Central memory CD4-positive, alpha-beta T cell (primary cell): ENCODE measurements at regions not wholly inside any gene's neighbourhood (a gene's known extent, or its start where the extent isn't known, plus 50 kb on each side); places are given as distances from the start of the nearest gene placed in this dataset.
"Not testable (repeated sequence)": the region's sequence is repeated elsewhere in the genome, so short reads cannot be mapped to it uniquely, and the experiment has no call there.

Experiments
- DNase-seq: peaks from one replicate; pipeline ENCODE4 v3.0.0; 2022

- DNase-seq, result no peak
Observed at GRCh38 chr2:82259551-82259950, 1955.0 kb upstream of the LRRTM1 start.

GRCh38 chr2:82257796-82258555, 1953.4 kb upstream of the LRRTM1 start:
- DNase-seq, result no peak

GRCh38 chr2:82256983-82257632, 1952.6 kb upstream of the LRRTM1 start:
- DNase-seq, result no peak

GRCh38 chr2:82256288-82256687, 1951.7 kb upstream of the LRRTM1 start:
- DNase-seq, result no peak

GRCh38 chr2:82254728-82255127, 1950.2 kb upstream of the LRRTM1 start:
- DNase-seq, result no peak

- DNase-seq, result no peak
Observed at GRCh38 chr2:82246220-82246775, 1941.7 kb upstream of the LRRTM1 start.

GRCh38 chr2:82239176-82239575, 1934.6 kb upstream of the LRRTM1 start:
- DNase-seq, result no peak

GRCh38 chr2:82237994-82238662, 1933.6 kb upstream of the LRRTM1 start:
- DNase-seq, result no peak

- no peak for DNase-seq
Observed at GRCh38 chr2:82234283-82234874, 1929.8 kb upstream of the LRRTM1 start.

GRCh38 chr2:82233806-82234205, 1929.3 kb upstream of the LRRTM1 start:
- no peak for DNase-seq

- no peak for DNase-seq
Observed at GRCh38 chr2:82230406-82230805, 1925.9 kb upstream of the LRRTM1 start.

- DNase-seq, result no peak
Observed at GRCh38 chr2:82226441-82226840, 1921.9 kb upstream of the LRRTM1 start.

GRCh38 chr2:82224301-82224940, 1919.9 kb upstream of the LRRTM1 start:
- DNase-seq, result no peak

GRCh38 chr2:82215212-82215611, 1910.7 kb upstream of the LRRTM1 start:
- DNase-seq, result no peak

GRCh38 chr2:82199493-82199852, 1894.9 kb upstream of the LRRTM1 start:
- DNase-seq, result no peak

GRCh38 chr2:82198809-82199492, 1894.4 kb upstream of the LRRTM1 start:
- no peak for DNase-seq

GRCh38 chr2:82182270-82182669, 1877.7 kb upstream of the LRRTM1 start:
- no peak for DNase-seq

GRCh38 chr2:82175210-82175609, 1870.7 kb upstream of the LRRTM1 start:
- not testable (repeated sequence) for DNase-seq

- no peak for DNase-seq
Observed at GRCh38 chr2:82172483-82172882, 1867.9 kb upstream of the LRRTM1 start.

- no peak for DNase-seq
Observed at GRCh38 chr2:82169379-82169778, 1864.8 kb upstream of the LRRTM1 start.

GRCh38 chr2:82165377-82165776, 1860.8 kb upstream of the LRRTM1 start:
- no peak for DNase-seq

GRCh38 chr2:82158150-82158549, 1853.6 kb upstream of the LRRTM1 start:
- no peak for DNase-seq
